Neural cell (in vitro differentiated cells): ENCODE measurements at regions not wholly inside any gene's neighbourhood (a gene's known extent, or its start where the extent isn't known, plus 50 kb on each side); places are given as distances from the start of the nearest gene placed in this dataset.

Source experiments
- H2AFZ ChIP-seq: fragments of 200-600, 300-800 bp; sonication (generic), shearing (Covaris generic); 2 replicates; pipeline ENCODE4 v1.6.0; 2014; ENCODE audit warnings: low read depth, mild to moderate bottlenecking, antibody characterized with exemption, low read length, moderate library complexity
- H3F3A ChIP-seq: fragments of 200-600 bp; shearing (Covaris generic); 2 replicates; pipeline ENCODE4 v1.6.1; 2016; ENCODE audit warnings: mild to moderate bottlenecking, moderate library complexity, mixed read lengths, antibody characterized with exemption, low read length; ENCODE audit not compliant: insufficient read depth, poor library complexity, severe bottlenecking
- H3K27ac ChIP-seq: fragments of 200-600, 300-800 bp; sonication (generic), shearing (Covaris generic); 2 replicates; pipeline ENCODE4 v1.5.1; 2014; ENCODE audit warnings: mild to moderate bottlenecking, low read length, moderate library complexity
- H3K27me3 ChIP-seq: fragments of 300-800, 200-600 bp; sonication (generic), shearing (Covaris generic); 2 replicates; pipeline ENCODE4 v1.6.0; 2014; ENCODE audit warnings: mild to moderate bottlenecking, low read depth, low read length, moderate library complexity; ENCODE audit not compliant: insufficient read depth
- H3K36me3 ChIP-seq: fragments of 300-800, 200-600 bp; sonication (generic), shearing (Covaris generic); 2 replicates; pipeline ENCODE4 v1.5.1; 2014; ENCODE audit warnings: mild to moderate bottlenecking, antibody characterized with exemption, low read length, moderate library complexity; ENCODE audit not compliant: insufficient read depth
- H3K4me2 ChIP-seq: fragments of 300-800, 200-600 bp; sonication (generic), shearing (Covaris generic); 2 replicates; pipeline ENCODE4 v1.6.0; 2014; ENCODE audit warnings: mild to moderate bottlenecking, low read length
- H3K4me3 ChIP-seq: fragments of 300-800, 200-600 bp; sonication (generic), shearing (Covaris generic); 2 replicates; pipeline ENCODE4 v1.5.1; 2014; ENCODE audit warnings: mild to moderate bottlenecking, low read length, moderate library complexity
- H3K79me2 ChIP-seq: fragments of 200-600 bp; shearing (Covaris generic); replicated peaks from 2 replicates; pipeline ENCODE4 v1.6.0; 2014; ENCODE audit warnings: mild to moderate bottlenecking, low read length, moderate library complexity; ENCODE audit not compliant: insufficient read depth
- H3K9ac ChIP-seq: fragments of 300-800, 200-600 bp; sonication (generic), shearing (Covaris generic); 2 replicates; pipeline ENCODE4 v1.6.1; 2016; ENCODE audit warnings: mild to moderate bottlenecking, low read length, mixed read lengths
- H3K9me2 ChIP-seq: fragments of 200-600 bp; shearing (Covaris generic); 2 replicates; pipeline ENCODE4 v1.6.1; 2016; ENCODE audit warnings: mild to moderate bottlenecking, low read length, mixed read lengths; ENCODE audit not compliant: insufficient read depth
- H3K9me3 ChIP-seq: fragments of 200-600, 300-800 bp; sonication (generic), shearing (Covaris generic); 2 replicates; pipeline ENCODE4 v1.6.1; 2016; ENCODE audit warnings: mild to moderate bottlenecking, mixed run types, low read length, moderate library complexity, mixed read lengths
- H4K20me1 ChIP-seq: fragments of 200-600 bp; shearing (Covaris generic); 2 replicates; pipeline ENCODE4 v1.6.1; 2016; ENCODE audit warnings: mild to moderate bottlenecking, mixed run types; ENCODE audit not compliant: insufficient read depth
- EP300 ChIP-seq: fragments of 450-650 bp; conservative IDR thresholded peaks from 2 replicates; pipeline ENCODE4 v1.6.1; 2014; ENCODE audit warnings: antibody characterized with exemption, mild to moderate bottlenecking, moderate library complexity; ENCODE audit not compliant: poor library complexity, severe bottlenecking
- EZH2 ChIP-seq: fragments of 200-600, 300-800 bp; shearing (Covaris generic), sonication (generic); IDR thresholded peaks from 2 replicates; pipeline ENCODE4 v1.6.1; 2014; ENCODE audit warnings: antibody characterized with exemption, low read length, borderline replicate concordance, mild to moderate bottlenecking; ENCODE audit not compliant: insufficient read depth, poor library complexity, severe bottlenecking
- MXI1 ChIP-seq: fragments of 450-650 bp; conservative IDR thresholded peaks from 2 replicates; pipeline ENCODE4 v1.6.1; 2014; ENCODE audit warnings: antibody characterized with exemption, mild to moderate bottlenecking; ENCODE audit not compliant: poor library complexity, severe bottlenecking
- POLR2AphosphoS5 ChIP-seq: IDR thresholded peaks from 2 replicates; pipeline ENCODE4 v1.6.1; 2012
- RAD21 ChIP-seq: fragments of 450-650 bp; conservative IDR thresholded peaks from 2 replicates; pipeline ENCODE4 v1.6.1; 2014; ENCODE audit warnings: antibody characterized with exemption, mild to moderate bottlenecking, moderate library complexity
- SMC3 ChIP-seq: fragments of 450-650 bp; conservative IDR thresholded peaks from 2 replicates; pipeline ENCODE4 v1.6.1; 2014; ENCODE audit warnings: antibody characterized with exemption, mild to moderate bottlenecking, moderate library complexity; ENCODE audit not compliant: poor library complexity
- TAF1 ChIP-seq: IDR thresholded peaks from 2 replicates; pipeline ENCODE4 v1.6.1; 2012; ENCODE audit warnings: low read depth
- TF ChIP-seq, protein P1 (sequence below): IDR thresholded peaks from 2 replicates; pipeline ENCODE4 v1.6.1; 2012; ENCODE audit warnings: borderline replicate concordance
- TF ChIP-seq, protein P2 (sequence below): fragments of 450-650 bp; IDR thresholded peaks from 2 replicates; pipeline ENCODE4 v1.5.1; 2014; ENCODE audit warnings: antibody characterized with exemption, mild to moderate bottlenecking, moderate library complexity; ENCODE audit not compliant: poor library complexity, severe bottlenecking

GRCh38 chr7:124379296-124379695, 346.4 kb upstream of the TMEM229A start:
- H4K20me1 ChIP-seq = no peaks in the 10 kb centered on the region
- H3K9me3 ChIP-seq = no peaks in the 10 kb centered on the region
- no peaks in the 10 kb centered on the region for H3K27me3 ChIP-seq
- no peaks in the 10 kb centered on the region for H3K79me2 ChIP-seq
- H3K36me3 ChIP-seq = no peaks in the 10 kb centered on the region
- H3K4me3 ChIP-seq = no peak overlapping the region
- TF ChIP-seq TAF1 (no peak), EP300 (no peak), SMC3 (no peak), POLR2AphosphoS5 (no peak), RAD21 (no peak), EZH2 (no peak), MXI1 (no peak)
- TF ChIP-seq, protein P1, sequence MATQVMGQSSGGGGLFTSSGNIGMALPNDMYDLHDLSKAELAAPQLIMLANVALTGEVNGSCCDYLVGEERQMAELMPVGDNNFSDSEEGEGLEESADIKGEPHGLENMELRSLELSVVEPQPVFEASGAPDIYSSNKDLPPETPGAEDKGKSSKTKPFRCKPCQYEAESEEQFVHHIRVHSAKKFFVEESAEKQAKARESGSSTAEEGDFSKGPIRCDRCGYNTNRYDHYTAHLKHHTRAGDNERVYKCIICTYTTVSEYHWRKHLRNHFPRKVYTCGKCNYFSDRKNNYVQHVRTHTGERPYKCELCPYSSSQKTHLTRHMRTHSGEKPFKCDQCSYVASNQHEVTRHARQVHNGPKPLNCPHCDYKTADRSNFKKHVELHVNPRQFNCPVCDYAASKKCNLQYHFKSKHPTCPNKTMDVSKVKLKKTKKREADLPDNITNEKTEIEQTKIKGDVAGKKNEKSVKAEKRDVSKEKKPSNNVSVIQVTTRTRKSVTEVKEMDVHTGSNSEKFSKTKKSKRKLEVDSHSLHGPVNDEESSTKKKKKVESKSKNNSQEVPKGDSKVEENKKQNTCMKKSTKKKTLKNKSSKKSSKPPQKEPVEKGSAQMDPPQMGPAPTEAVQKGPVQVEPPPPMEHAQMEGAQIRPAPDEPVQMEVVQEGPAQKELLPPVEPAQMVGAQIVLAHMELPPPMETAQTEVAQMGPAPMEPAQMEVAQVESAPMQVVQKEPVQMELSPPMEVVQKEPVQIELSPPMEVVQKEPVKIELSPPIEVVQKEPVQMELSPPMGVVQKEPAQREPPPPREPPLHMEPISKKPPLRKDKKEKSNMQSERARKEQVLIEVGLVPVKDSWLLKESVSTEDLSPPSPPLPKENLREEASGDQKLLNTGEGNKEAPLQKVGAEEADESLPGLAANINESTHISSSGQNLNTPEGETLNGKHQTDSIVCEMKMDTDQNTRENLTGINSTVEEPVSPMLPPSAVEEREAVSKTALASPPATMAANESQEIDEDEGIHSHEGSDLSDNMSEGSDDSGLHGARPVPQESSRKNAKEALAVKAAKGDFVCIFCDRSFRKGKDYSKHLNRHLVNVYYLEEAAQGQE = no peak
- TF ChIP-seq, protein P2, sequence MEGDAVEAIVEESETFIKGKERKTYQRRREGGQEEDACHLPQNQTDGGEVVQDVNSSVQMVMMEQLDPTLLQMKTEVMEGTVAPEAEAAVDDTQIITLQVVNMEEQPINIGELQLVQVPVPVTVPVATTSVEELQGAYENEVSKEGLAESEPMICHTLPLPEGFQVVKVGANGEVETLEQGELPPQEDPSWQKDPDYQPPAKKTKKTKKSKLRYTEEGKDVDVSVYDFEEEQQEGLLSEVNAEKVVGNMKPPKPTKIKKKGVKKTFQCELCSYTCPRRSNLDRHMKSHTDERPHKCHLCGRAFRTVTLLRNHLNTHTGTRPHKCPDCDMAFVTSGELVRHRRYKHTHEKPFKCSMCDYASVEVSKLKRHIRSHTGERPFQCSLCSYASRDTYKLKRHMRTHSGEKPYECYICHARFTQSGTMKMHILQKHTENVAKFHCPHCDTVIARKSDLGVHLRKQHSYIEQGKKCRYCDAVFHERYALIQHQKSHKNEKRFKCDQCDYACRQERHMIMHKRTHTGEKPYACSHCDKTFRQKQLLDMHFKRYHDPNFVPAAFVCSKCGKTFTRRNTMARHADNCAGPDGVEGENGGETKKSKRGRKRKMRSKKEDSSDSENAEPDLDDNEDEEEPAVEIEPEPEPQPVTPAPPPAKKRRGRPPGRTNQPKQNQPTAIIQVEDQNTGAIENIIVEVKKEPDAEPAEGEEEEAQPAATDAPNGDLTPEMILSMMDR = no peak
- H2AFZ ChIP-seq = no peak overlapping the region
- H3K9me2 ChIP-seq = no peaks in the 10 kb centered on the region
- no peak overlapping the region for H3K27ac ChIP-seq
- no peak overlapping the region for H3K9ac ChIP-seq
- H3K4me2 ChIP-seq = no peak overlapping the region
- H3F3A ChIP-seq = no peaks in the 10 kb centered on the region

- H3K9me2 ChIP-seq = no peaks in the 10 kb centered on the region
- no peaks in the 10 kb centered on the region for H3K36me3 ChIP-seq
- no peak overlapping the region for H3K9ac ChIP-seq
- H4K20me1 ChIP-seq = no peaks in the 10 kb centered on the region
- no peaks in the 10 kb centered on the region for H3K9me3 ChIP-seq
- no peak overlapping the region for H3K4me2 ChIP-seq
- no peaks in the 10 kb centered on the region for H3F3A ChIP-seq
- no peak overlapping the region for H2AFZ ChIP-seq
- H3K79me2 ChIP-seq = no peaks in the 10 kb centered on the region
- no peak overlapping the region for H3K27ac ChIP-seq
- H3K27me3 ChIP-seq = no peaks in the 10 kb centered on the region
- no peak overlapping the region for H3K4me3 ChIP-seq
- TF ChIP-seq EP300 = no peak
- no peak for TF ChIP-seq MXI1
- TF ChIP-seq, protein P1 = no peak
- no peak for TF ChIP-seq TAF1
- TF ChIP-seq, protein P2 = no peak
- no peak for TF ChIP-seq RAD21
- no peak for TF ChIP-seq EZH2
- TF ChIP-seq POLR2AphosphoS5 = no peak
- TF ChIP-seq SMC3 = no peak
These were observed 343.2 kb upstream of the TMEM229A start for GRCh38 chr7:124376111-124376510.
